ENCODE measurements at regions not wholly inside any gene's neighbourhood (a gene's known extent, or its start where the extent isn't known, plus 50 kb on each side); places are given as distances from the start of the nearest gene placed in this dataset.
A peak's percentile ranks its signal among the peaks of the same experiment; 100 is the strongest.

- Histone ChIP-seq H3K79me2 (ENCODE audit: insufficient read depth, low read length) (no peaks in the 10 kb centered on the region), H3K4me1 (ENCODE audit: control insufficient read depth in 1 of 2, insufficient read depth in 2 of 2, low read length in 2 of 2) (peaks cover 11 to 21% of the 10 kb centered on the region in 2 donors), H3K4me3 (replicated peaks in 1 of 3; ENCODE audit: low read depth in 2 of 3, low read length in 3 of 3) (no peak overlapping the region), H2AFZ (ENCODE audit: insufficient read depth, low read depth, low read length, poor library complexity, severe bottlenecking) (no peak overlapping the region), H4K20me1 (ENCODE audit: insufficient read depth, low read length) (no peaks in the 10 kb centered on the region), H3K4me2 (replicated peaks; ENCODE audit: extremely low read depth, low read length, poor library complexity, severe bottlenecking) (no peak overlapping the region), H3K27me3 (ENCODE audit: control insufficient read depth in 2 of 2, insufficient read depth in 2 of 2, low read length in 2 of 2) (no peaks in the 10 kb centered on the region), H3K9me3 (replicated peaks in 1 of 2; ENCODE audit: control insufficient read depth in 1 of 2, insufficient read depth in 1 of 2, low read length in 2 of 2) (peaks cover 0 to 3% of the 10 kb centered on the region in 2 donors), H3K27ac (ENCODE audit: low read depth in 1 of 2, low read length in 2 of 2) (no peak overlapping the region), H3K36me3 (replicated peaks in 1 of 2; ENCODE audit: control insufficient read depth in 1 of 2, insufficient read depth in 2 of 2, low read length in 2 of 2) (no peaks in the 10 kb centered on the region), H3K9ac (ENCODE audit: insufficient read depth, low read length, poor library complexity, severe bottlenecking) (no peak overlapping the region)
- Mint-ChIP-seq H3K27ac (no peak overlapping the region), H3K4me1 (peaks cover 24% of the 10 kb centered on the region), H3K9me3 (peaks cover 0 to 10% (median 3%) of the 10 kb centered on the region in 7 donors), H3K36me3 (peaks cover 0 to 3% of the 10 kb centered on the region in 2 donors), H3K4me3 (no peak overlapping the region), H3K27me3 (ENCODE audit: low read depth in 3 of 3) (peaks cover 0 to 2% (median 0%) of the 10 kb centered on the region in 3 donors)
- no peak for DNase-seq
- intact Hi-C loops (cut with micrococcal nuclease), result no loop called here
- TF ChIP-seq, protein P1, sequence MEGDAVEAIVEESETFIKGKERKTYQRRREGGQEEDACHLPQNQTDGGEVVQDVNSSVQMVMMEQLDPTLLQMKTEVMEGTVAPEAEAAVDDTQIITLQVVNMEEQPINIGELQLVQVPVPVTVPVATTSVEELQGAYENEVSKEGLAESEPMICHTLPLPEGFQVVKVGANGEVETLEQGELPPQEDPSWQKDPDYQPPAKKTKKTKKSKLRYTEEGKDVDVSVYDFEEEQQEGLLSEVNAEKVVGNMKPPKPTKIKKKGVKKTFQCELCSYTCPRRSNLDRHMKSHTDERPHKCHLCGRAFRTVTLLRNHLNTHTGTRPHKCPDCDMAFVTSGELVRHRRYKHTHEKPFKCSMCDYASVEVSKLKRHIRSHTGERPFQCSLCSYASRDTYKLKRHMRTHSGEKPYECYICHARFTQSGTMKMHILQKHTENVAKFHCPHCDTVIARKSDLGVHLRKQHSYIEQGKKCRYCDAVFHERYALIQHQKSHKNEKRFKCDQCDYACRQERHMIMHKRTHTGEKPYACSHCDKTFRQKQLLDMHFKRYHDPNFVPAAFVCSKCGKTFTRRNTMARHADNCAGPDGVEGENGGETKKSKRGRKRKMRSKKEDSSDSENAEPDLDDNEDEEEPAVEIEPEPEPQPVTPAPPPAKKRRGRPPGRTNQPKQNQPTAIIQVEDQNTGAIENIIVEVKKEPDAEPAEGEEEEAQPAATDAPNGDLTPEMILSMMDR (IDR thresholded peaks at IDR 0.05), result no peak
- no CpG with 5 or more reads among the region's 2 CpGs for WGBS (ENCODE audit: insufficient coverage)
These were observed 100.8 kb upstream of the PIAS1 start for GRCh38 chr15:67953299-67953698.

GRCh38 chr15:67955252-67955651 is 98.9 kb upstream of the PIAS1 start:
- Histone ChIP-seq H4K20me1 (ENCODE audit: insufficient read depth, low read length) (no peaks in the 10 kb centered on the region), H3K9me3 (replicated peaks in 1 of 2; ENCODE audit: control insufficient read depth in 1 of 2, insufficient read depth in 1 of 2, low read length in 2 of 2) (peaks cover 0 to 3% of the 10 kb centered on the region in 2 donors), H3K4me1 (ENCODE audit: control insufficient read depth in 1 of 2, insufficient read depth in 2 of 2, low read length in 2 of 2) (peaks cover 11 to 21% of the 10 kb centered on the region in 2 donors), H2AFZ (ENCODE audit: insufficient read depth, low read depth, low read length, poor library complexity, severe bottlenecking) (peak overlapping the region; percentile 54), H3K27me3 (ENCODE audit: control insufficient read depth in 2 of 2, insufficient read depth in 2 of 2, low read length in 2 of 2) (no peaks in the 10 kb centered on the region), H3K9ac (ENCODE audit: insufficient read depth, low read length, poor library complexity, severe bottlenecking) (no peak overlapping the region), H3K79me2 (ENCODE audit: insufficient read depth, low read length) (no peaks in the 10 kb centered on the region), H3K27ac (ENCODE audit: low read depth in 1 of 2, low read length in 2 of 2) (no peak overlapping the region), H3K36me3 (replicated peaks in 1 of 2; ENCODE audit: control insufficient read depth in 1 of 2, insufficient read depth in 2 of 2, low read length in 2 of 2) (no peaks in the 10 kb centered on the region), H3K4me2 (replicated peaks; ENCODE audit: extremely low read depth, low read length, poor library complexity, severe bottlenecking) (no peak overlapping the region), H3K4me3 (replicated peaks in 1 of 3; ENCODE audit: low read depth in 2 of 3, low read length in 3 of 3) (no peak overlapping the region)
- H3K27ac Mint-ChIP-seq, result peak overlapping the region in 2 of 7 donors; percentile 35 to 62
- H3K9me3 Mint-ChIP-seq, result peaks cover 0 to 10% (median 3%) of the 10 kb centered on the region in 7 donors
- WGBS (ENCODE audit: insufficient coverage), result 5% methylated on average over 3 of the region's 6 CpGs
- H3K36me3 Mint-ChIP-seq, result peaks cover 0 to 3% of the 10 kb centered on the region in 2 donors
- TF ChIP-seq, protein P1 (IDR thresholded peaks at IDR 0.05), result no peak
- H3K4me3 Mint-ChIP-seq, result peak overlapping the region; percentile 18 to 49
- intact Hi-C loops (cut with micrococcal nuclease), result no loop called here
- peaks cover 24% of the 10 kb centered on the region for H3K4me1 Mint-ChIP-seq
- H3K27me3 Mint-ChIP-seq (ENCODE audit: low read depth in 3 of 3), result peaks cover 0 to 2% (median 0%) of the 10 kb centered on the region in 3 donors
- peak; percentile 8 to 23 (median 16) for DNase-seq
